GM19467 (cell line): ENCODE measurements at regions not wholly inside any gene's neighbourhood (a gene's known extent, or its start where the extent isn't known, plus 50 kb on each side); places are given as distances from the start of the nearest gene placed in this dataset.

ENCODE experiments used
- ATAC-seq: cut with Tn5 transposase; IDR thresholded peaks from one replicate; pipeline ENCODE4 v1.9.1; 2021; ENCODE audit warnings: mild to moderate bottlenecking, moderate library complexity; ENCODE audit not compliant: unreplicated experiment

DNA sequence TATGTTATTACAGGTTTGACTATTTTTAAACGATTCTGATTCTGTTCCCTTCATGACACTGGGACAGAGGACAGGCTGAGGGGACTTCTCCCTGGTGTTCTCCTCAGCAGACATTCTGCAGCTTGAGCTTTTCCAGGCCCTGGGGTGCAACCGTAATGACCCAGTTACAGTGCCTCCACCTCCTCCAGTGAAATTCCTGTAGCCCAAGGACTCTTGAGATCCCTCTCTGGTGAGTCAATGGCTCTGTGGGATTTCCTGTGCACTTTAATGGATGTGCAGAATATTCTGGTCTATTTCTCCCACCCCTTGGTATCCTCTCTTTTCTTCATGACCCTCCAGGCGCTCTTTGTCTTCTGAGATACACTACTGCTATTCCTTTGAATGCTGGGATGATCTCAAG, 319.3 kb downstream of the INHBA start:
- no peak for ATAC-seq

DNA sequence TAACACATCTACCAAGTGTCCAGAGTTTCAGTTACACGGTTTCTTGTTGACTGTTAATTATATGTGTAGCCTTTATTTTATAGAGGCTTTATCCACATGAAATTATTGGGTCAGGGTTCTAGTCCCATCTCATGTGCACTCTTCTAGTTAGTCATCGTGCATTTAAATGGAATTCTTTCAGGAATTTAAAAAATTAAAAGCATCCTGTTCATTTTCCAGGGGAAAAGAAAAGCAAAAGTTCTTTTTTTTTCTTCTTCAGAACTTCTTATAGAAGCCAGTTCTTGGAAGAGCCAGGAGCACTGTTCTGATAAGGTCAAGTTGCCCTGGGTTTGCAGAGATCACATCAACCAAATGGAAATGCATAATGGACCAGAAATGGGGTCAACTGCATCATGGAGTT, 324.7 kb downstream of the INHBA start:
- no peak for ATAC-seq

DNA sequence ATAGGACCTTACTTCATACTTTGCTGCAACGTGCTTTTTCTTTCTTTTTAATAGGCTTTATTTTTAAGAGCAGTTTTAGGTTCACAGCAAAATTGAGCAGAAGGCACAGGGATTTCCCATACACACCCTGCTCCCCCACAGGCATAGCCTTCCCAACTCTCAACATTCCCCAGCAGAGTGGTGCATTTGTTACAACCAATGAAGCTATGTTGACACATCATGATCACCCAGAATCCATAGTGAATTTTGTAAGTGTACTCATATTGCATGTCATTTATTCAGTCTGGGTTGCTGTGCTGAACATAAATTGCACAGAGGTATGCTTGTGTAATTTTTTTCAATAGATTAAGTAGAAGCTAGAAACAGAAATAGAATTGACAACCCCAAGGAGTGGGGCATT, 327.3 kb downstream of the INHBA start:
- ATAC-seq, result no peak

GRCh38 chr7:41374150-41374848, 328.6 kb downstream of the INHBA start:
- ATAC-seq, result no peak

GRCh38 chr7:41367967-41368882, 334.7 kb downstream of the INHBA start:
- ATAC-seq, result no peak

GRCh38 chr7:41351091-41351490, 351.8 kb downstream of the INHBA start:
- no peak for ATAC-seq

GRCh38 chr7:41346878-41347277, 356.0 kb downstream of the INHBA start:
- ATAC-seq, result no peak

- ATAC-seq, result no peak
Measured at GRCh38 chr7:41339913-41340676, 362.8 kb downstream of the INHBA start.

- ATAC-seq, result no peak
Measured at GRCh38 chr7:41336981-41337380, 365.9 kb downstream of the INHBA start.

DNA sequence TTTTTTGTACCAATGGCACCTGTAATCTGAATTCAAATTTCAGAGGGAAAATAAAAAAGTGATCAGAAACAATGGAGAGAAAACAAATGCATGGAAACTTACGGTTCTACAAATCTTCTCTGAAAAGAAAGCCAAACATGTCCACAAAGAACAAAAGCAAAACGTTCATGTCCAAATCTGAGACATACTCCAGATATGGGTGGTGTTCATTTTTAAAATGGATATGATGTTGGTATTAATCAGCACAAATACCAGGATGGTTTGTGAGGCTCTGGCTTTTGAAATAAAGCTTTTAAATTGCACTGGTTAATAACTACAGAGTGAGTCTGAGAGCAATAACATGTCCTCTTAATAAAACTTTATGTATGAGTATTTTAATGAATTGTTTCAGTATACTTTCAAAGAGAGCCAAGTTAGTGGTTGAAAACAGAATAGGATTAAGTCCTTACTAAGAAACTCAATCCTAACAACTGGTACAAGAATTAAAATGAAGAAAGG, 366.4 kb downstream of the INHBA start:
- ATAC-seq, result no peak

DNA sequence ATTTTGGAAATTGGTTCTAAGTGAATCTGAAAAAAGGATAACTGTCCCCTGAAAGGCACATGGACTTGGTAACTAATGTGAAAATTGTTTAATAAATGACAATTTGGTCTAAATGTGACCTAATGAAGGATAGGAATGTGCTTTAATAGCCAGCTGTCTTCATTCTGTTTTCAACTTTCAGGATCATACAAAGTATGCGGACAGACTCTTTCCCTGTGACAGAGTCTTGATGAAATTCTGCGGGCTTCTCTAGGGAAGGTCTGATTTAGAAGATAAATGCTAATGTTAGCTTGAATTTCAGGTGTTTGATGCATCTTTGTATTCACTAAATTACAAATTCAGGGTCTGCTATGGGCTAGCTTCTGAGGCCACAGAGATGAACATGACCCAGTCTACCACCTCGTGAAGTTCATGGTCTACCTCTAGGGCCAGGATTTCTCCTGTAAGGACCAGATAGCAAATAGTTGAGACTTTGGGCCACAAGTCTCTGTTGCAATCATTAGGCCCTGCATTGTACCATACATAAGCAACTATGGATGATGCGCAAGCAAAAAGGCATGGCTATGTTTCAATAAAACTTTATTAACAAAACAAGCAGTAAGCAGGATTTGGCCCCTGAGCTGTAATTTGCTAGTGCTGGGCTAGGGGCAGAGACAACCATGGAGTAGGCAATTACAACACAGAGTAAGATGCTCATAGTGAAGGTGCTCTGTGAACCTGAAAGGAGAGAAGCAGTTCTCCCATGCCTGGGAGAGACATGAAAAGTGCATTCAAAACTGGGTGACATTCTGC, 368.6 kb downstream of the INHBA start:
- no peak for ATAC-seq

DNA sequence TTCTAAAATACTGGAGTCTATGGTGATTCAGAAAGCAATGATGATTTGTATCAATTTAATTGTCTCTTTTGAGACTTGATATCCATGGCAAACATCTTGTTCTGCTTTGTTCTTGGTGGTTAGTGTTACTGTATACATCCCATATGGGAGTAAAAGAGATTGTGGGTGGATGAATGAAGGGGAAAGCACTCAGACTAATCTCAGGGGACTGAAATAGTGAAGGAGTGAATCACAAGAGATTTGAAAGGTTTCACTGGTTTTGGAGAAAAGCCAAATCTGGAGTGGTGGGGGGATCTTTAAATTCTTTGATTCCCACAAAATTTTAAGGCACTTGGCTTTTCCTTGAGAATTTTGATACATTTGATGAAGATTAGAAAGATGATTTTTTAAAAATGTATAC, 369.4 kb downstream of the INHBA start:
- no peak for ATAC-seq

DNA sequence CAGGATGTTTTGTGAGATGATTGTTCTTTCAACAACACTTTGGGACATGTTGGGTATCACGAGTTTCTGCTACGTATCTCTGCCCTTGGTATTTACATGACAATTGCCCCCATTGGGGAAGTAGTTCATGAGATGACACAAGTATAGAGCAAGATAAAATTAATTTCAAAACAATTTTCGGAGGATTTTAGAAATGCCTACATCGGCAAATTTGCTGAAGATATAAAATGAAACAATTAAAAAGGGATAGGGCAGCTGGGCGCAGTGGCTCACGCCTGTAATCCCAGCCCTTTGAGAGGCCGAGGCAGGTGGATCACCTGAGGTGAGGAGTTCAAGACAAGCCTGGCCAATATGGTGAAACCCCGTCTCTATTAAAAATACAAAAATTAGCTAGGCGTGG, 371.7 kb downstream of the INHBA start:
- ATAC-seq, result no peak

DNA sequence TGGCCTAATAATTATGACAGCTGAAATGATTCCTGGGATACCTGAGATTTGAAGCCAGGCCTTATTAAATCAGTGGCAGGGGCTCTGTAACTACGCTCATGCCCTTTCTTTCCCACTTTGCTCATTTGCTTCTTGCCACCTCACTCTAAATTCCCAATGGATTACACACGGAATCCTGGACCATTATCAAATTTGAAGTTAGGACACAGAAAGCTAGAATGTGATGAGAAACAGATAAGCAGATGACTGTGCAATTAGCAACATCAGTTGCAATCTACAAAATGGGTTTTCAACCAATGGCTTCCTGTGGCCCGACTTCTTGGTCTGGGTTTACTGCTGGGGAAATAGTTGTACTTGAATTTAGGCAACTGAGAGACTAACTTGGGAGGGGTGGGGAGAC, 374.3 kb downstream of the INHBA start:
- ATAC-seq, result no peak

- no peak for ATAC-seq
Measured at GRCh38 chr7:41328131-41328530, 374.8 kb downstream of the INHBA start.

- no peak for ATAC-seq
Measured at GRCh38 chr7:41326616-41327015, 376.3 kb downstream of the INHBA start.

DNA sequence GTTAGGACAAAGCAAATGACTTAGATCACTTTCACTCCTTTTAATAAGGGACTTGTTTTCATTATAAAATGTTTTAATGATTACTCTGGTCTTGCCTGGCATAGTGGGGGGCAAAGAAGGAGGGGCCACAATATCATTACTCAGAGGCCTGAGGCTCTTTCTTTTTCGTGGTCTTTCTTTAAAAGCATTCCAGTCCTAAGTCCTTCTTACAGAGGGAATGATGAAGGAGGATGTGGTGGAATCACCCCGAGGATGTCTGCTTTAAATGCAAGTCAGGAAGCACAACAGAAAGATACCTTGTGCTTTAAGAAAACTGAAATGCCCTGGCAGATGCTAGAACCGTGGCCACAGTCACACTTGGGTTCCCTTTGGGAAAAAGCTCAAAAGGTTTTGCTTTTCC, 379.1 kb downstream of the INHBA start:
- ATAC-seq, result no peak

- ATAC-seq, result no peak
Measured at GRCh38 chr7:41319581-41319980, 383.3 kb downstream of the INHBA start.

- ATAC-seq, result no peak
Measured at GRCh38 chr7:41316410-41316809, 386.5 kb downstream of the INHBA start.

DNA sequence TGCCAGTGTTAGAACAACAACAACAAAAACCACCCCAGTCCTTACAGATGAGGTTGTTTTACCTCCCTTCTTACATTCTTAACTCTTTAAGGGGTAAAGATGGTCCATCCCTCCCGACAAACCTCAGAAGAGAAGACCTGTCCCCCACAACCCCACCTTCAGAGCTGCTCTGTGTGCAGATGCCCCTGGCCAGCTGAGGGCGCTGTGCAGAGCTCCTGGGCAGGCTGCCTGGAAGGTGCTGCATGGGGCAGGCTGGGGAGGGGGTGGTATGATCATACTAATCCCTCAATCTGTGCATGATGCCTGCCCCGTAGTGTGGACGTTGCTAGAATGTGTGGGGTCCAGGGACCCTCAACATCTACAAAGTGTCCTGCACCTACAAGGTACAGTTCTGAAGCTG, 387.1 kb downstream of the INHBA start:
- no peak for ATAC-seq

- no peak for ATAC-seq
Measured at GRCh38 chr7:41313171-41313570, 389.7 kb downstream of the INHBA start.
